Trophoblast cell (in vitro differentiated cells and primary cell): ENCODE measurements at regions not wholly inside any gene's neighbourhood (a gene's known extent, or its start where the extent isn't known, plus 50 kb on each side); places are given as distances from the start of the nearest gene placed in this dataset.

Experiments used
- DNase-seq, 2 donors: peaks; one replicate each; pipeline ENCODE4 v3.0.0-alpha.2; 2016
- H2AFZ ChIP-seq: 2 replicates; pipeline ENCODE4 v1.6.1; 2013; ENCODE audit warnings: low read length, moderate library complexity, mild to moderate bottlenecking; ENCODE audit not compliant: insufficient read depth, poor library complexity
- H2AK5ac ChIP-seq: 2 replicates; pipeline ENCODE4 v1.6.1; 2013; ENCODE audit warnings: mild to moderate bottlenecking, low read length
- H2BK120ac ChIP-seq: 2 replicates; pipeline ENCODE4 v1.6.1; 2013; ENCODE audit warnings: low read length, mild to moderate bottlenecking, moderate library complexity; ENCODE audit not compliant: insufficient read depth, poor library complexity
- H2BK12ac ChIP-seq: 2 replicates; pipeline ENCODE4 v1.6.1; 2013; ENCODE audit warnings: mild to moderate bottlenecking, low read length, moderate library complexity
- H2BK5ac ChIP-seq: 2 replicates; pipeline ENCODE4 v1.6.1; 2013; ENCODE audit warnings: low read length, low read depth, moderate library complexity, mild to moderate bottlenecking; ENCODE audit not compliant: poor library complexity
- H3K14ac ChIP-seq: 2 replicates; pipeline ENCODE4 v1.6.1; 2013; ENCODE audit warnings: mild to moderate bottlenecking, low read length
- H3K18ac ChIP-seq: 2 replicates; pipeline ENCODE4 v1.6.1; 2013; ENCODE audit warnings: mild to moderate bottlenecking, low read length
- H3K23ac ChIP-seq: 2 replicates; pipeline ENCODE4 v1.6.1; 2013; ENCODE audit warnings: low read length
- H3K27ac ChIP-seq: 2 replicates; pipeline ENCODE4 v1.5.1; 2013; ENCODE audit warnings: low read depth, mild to moderate bottlenecking, inconsistent platforms, low read length, moderate library complexity
- H3K27me3 ChIP-seq: 2 replicates; pipeline ENCODE4 v1.6.1; 2013; ENCODE audit warnings: inconsistent platforms, mild to moderate bottlenecking, low read length, moderate library complexity; ENCODE audit not compliant: insufficient read depth
- H3K36me3 ChIP-seq, 2 experiments: 1 replicate in 1 of 2; 2 replicates in 1 of 2; pipeline ENCODE4 v1.6.1; 2013; ENCODE audit warnings: low read length in 2 of 2, mild to moderate bottlenecking in 2 of 2, moderate library complexity in 1 of 2; ENCODE audit not compliant: insufficient read depth in 2 of 2, control insufficient read depth in 1 of 2
- H3K4ac ChIP-seq: 2 replicates; pipeline ENCODE4 v1.6.1; 2013; ENCODE audit warnings: low read depth, mild to moderate bottlenecking, low read length, moderate library complexity
- H3K4me1 ChIP-seq, 2 experiments: 1 replicate in 1 of 2; 2 replicates in 1 of 2; pipeline ENCODE4 v1.6.1; 2013; ENCODE audit warnings: low read length in 2 of 2, mild to moderate bottlenecking in 2 of 2, moderate library complexity in 1 of 2; ENCODE audit not compliant: insufficient read depth in 2 of 2, control insufficient read depth in 1 of 2
- H3K4me2 ChIP-seq: 2 replicates; pipeline ENCODE4 v1.6.1; 2013; ENCODE audit warnings: inconsistent platforms, mild to moderate bottlenecking, low read length, moderate library complexity
- H3K4me3 ChIP-seq: 2 replicates; pipeline ENCODE4 v1.5.1; 2013; ENCODE audit warnings: mild to moderate bottlenecking, low read depth, low read length, inconsistent platforms
- H3K79me1 ChIP-seq: one replicate; pipeline ENCODE4 v1.6.1; 2013; ENCODE audit warnings: low read length
- H3K79me2 ChIP-seq: 2 replicates; pipeline ENCODE4 v1.6.1; 2013; ENCODE audit warnings: low read length, mild to moderate bottlenecking; ENCODE audit not compliant: control insufficient read depth, insufficient read depth, poor library complexity
- H3K9ac ChIP-seq: 2 replicates; pipeline ENCODE4 v1.6.1; 2013; ENCODE audit warnings: mild to moderate bottlenecking, low read length
- H3K9me3 ChIP-seq: 2 replicates; pipeline ENCODE4 v1.6.1; 2013; ENCODE audit warnings: low read depth, mild to moderate bottlenecking, control low read depth, inconsistent platforms, low read length; ENCODE audit not compliant: insufficient read depth
- H4K12ac ChIP-seq: 2 replicates; pipeline ENCODE4 v1.6.1; 2013; ENCODE audit warnings: low read depth, mild to moderate bottlenecking, low read length, moderate library complexity
- H4K8ac ChIP-seq: 2 replicates; pipeline ENCODE4 v1.6.1; 2013; ENCODE audit warnings: low read depth, mild to moderate bottlenecking, low read length, moderate library complexity
- H4K91ac ChIP-seq: one replicate; pipeline ENCODE4 v1.6.1; 2013; ENCODE audit warnings: low read depth, mild to moderate bottlenecking, low read length, moderate library complexity
- whole genome bisulfite sequencing: extraction: QIAGEN DNeasy Blood & Tissue Kit; methylation state at CpG from one replicate; pipeline ENCODE4 v1.1.7; 2013; ENCODE audit warnings: missing lambda C conversion rate; ENCODE audit not compliant: insufficient read length, insufficient coverage; ENCODE audit errors: extremely low coverage; 5-methylcytosine and 5-hydroxymethylcytosine counted together

GRCh38 chr5:106331415-106331814 is 1339.3 kb downstream of the EFNA5 start:
- Histone ChIP-seq H3K27me3 (no peaks in the 10 kb centered on the region), H3K23ac (no peak overlapping the region), H3K18ac (no peak overlapping the region), H3K4me2 (no peak overlapping the region), H3K79me2 (no peaks in the 10 kb centered on the region), H2BK5ac (no peak overlapping the region), H2BK120ac (no peak overlapping the region), H4K12ac (no peak overlapping the region), H2AFZ (no peak overlapping the region), H3K79me1 (no peaks in the 10 kb centered on the region), H4K91ac (no peak overlapping the region), H3K9ac (no peak overlapping the region), H3K4ac (no peak overlapping the region), H3K4me1 (no peaks in the 10 kb centered on the region), H3K4me3 (no peak overlapping the region), H2BK12ac (no peak overlapping the region), H3K36me3 (no peaks in the 10 kb centered on the region), H2AK5ac (no peak overlapping the region), H3K27ac (no peak overlapping the region), H4K8ac (no peak overlapping the region), H3K14ac (no peak overlapping the region), H3K9me3 (no peaks in the 10 kb centered on the region)
- no peak for DNase-seq
- no CpG with 5 or more reads among the region's 2 CpGs for WGBS

- Histone ChIP-seq H3K9me3 (no peaks in the 10 kb centered on the region), H3K9ac (no peak overlapping the region), H2AK5ac (no peak overlapping the region), H3K4ac (no peak overlapping the region), H3K4me3 (no peak overlapping the region), H4K91ac (no peak overlapping the region), H2BK12ac (no peak overlapping the region), H3K4me1 (no peaks in the 10 kb centered on the region), H3K36me3 (no peaks in the 10 kb centered on the region), H2BK5ac (no peak overlapping the region), H2BK120ac (no peak overlapping the region), H4K12ac (no peak overlapping the region), H3K27me3 (no peaks in the 10 kb centered on the region), H3K14ac (no peak overlapping the region), H3K79me2 (no peaks in the 10 kb centered on the region), H4K8ac (no peak overlapping the region), H3K4me2 (no peak overlapping the region), H3K18ac (no peak overlapping the region), H2AFZ (no peak overlapping the region), H3K27ac (no peak overlapping the region), H3K79me1 (no peaks in the 10 kb centered on the region), H3K23ac (no peak overlapping the region)
- peak; percentile 69 to 73 for DNase-seq
- WGBS = no CpG with 5 or more reads among the region's 2 CpGs
Observed at GRCh38 chr5:106324356-106324755, 1346.4 kb downstream of the EFNA5 start.

GRCh38 chr5:106321242-106321641 is 1349.5 kb downstream of the EFNA5 start:
- Histone ChIP-seq H3K79me1 (no peaks in the 10 kb centered on the region), H2BK120ac (no peak overlapping the region), H3K79me2 (no peaks in the 10 kb centered on the region), H3K9me3 (no peaks in the 10 kb centered on the region), H3K18ac (no peak overlapping the region), H2AK5ac (no peak overlapping the region), H4K8ac (no peak overlapping the region), H4K12ac (no peak overlapping the region), H4K91ac (peak overlapping the region; percentile 24), H3K4me2 (no peak overlapping the region), H2BK12ac (no peak overlapping the region), H3K14ac (no peak overlapping the region), H2AFZ (no peak overlapping the region), H3K36me3 (no peaks in the 10 kb centered on the region), H3K9ac (no peak overlapping the region), H3K27ac (no peak overlapping the region), H2BK5ac (no peak overlapping the region), H3K27me3 (no peaks in the 10 kb centered on the region), H3K23ac (no peak overlapping the region), H3K4me3 (no peak overlapping the region), H3K4me1 (no peaks in the 10 kb centered on the region), H3K4ac (no peak overlapping the region)
- no CpG with 5 or more reads among the region's 6 CpGs for WGBS
- DNase-seq = peak; percentile 13 to 34

- no peak for DNase-seq
- Histone ChIP-seq H3K9ac (no peak overlapping the region), H4K91ac (no peak overlapping the region), H3K79me2 (no peaks in the 10 kb centered on the region), H3K27me3 (no peaks in the 10 kb centered on the region), H3K14ac (no peak overlapping the region), H2AK5ac (no peak overlapping the region), H3K27ac (peak overlapping the region; percentile 17), H3K9me3 (no peaks in the 10 kb centered on the region), H4K12ac (no peak overlapping the region), H3K18ac (no peak overlapping the region), H3K4me1 (no peaks in the 10 kb centered on the region), H4K8ac (no peak overlapping the region), H3K4me2 (no peak overlapping the region), H2BK12ac (no peak overlapping the region), H3K4me3 (no peak overlapping the region), H2BK5ac (no peak overlapping the region), H3K36me3 (no peaks in the 10 kb centered on the region), H3K79me1 (no peaks in the 10 kb centered on the region), H3K23ac (no peak overlapping the region), H2BK120ac (no peak overlapping the region), H2AFZ (no peak overlapping the region), H3K4ac (no peak overlapping the region)
- WGBS = no CpG with 5 or more reads among the region's 2 CpGs
Observed at GRCh38 chr5:106314221-106314824, 1356.4 kb downstream of the EFNA5 start.
